IPS-15b (cell line): ENCODE measurements at regions not wholly inside any gene's neighbourhood (a gene's known extent, or its start where the extent isn't known, plus 50 kb on each side); places are given as distances from the start of the nearest gene placed in this dataset.

Experiments used
- H3K27me3 ChIP-seq: one replicate; pipeline ENCODE4 v1.6.1; 2013; ENCODE audit warnings: low read length; ENCODE audit not compliant: control insufficient read depth, insufficient read depth
- H3K36me3 ChIP-seq: one replicate; pipeline ENCODE4 v1.6.1; 2013; ENCODE audit warnings: low read length; ENCODE audit not compliant: control insufficient read depth, insufficient read depth
- H3K4me1 ChIP-seq: one replicate; pipeline ENCODE4 v1.6.1; 2013; ENCODE audit warnings: mild to moderate bottlenecking, low read length; ENCODE audit not compliant: control insufficient read depth, insufficient read depth
- H3K4me3 ChIP-seq: one replicate; pipeline ENCODE4 v1.5.1; 2013; ENCODE audit warnings: low read depth, low read length
- H3K9ac ChIP-seq: one replicate; pipeline ENCODE4 v1.6.1; 2013; ENCODE audit warnings: low read depth, mild to moderate bottlenecking, low read length
- H3K9me3 ChIP-seq: one replicate; pipeline ENCODE4 v1.6.1; 2013; ENCODE audit warnings: mild to moderate bottlenecking, low read length; ENCODE audit not compliant: control insufficient read depth, insufficient read depth

- H3K36me3 ChIP-seq, result no peaks in the 10 kb centered on the region
- H3K4me1 ChIP-seq, result no peaks in the 10 kb centered on the region
- H3K9ac ChIP-seq, result no peak overlapping the region
- no peaks in the 10 kb centered on the region for H3K27me3 ChIP-seq
- H3K9me3 ChIP-seq, result no peaks in the 10 kb centered on the region
- H3K4me3 ChIP-seq, result no peak overlapping the region
Measured at GRCh38 chr13:62327367-62327766, 911.7 kb upstream of the PCDH20 start.

- Histone ChIP-seq H3K4me1 (no peaks in the 10 kb centered on the region), H3K27me3 (no peaks in the 10 kb centered on the region), H3K9ac (no peak overlapping the region), H3K36me3 (no peaks in the 10 kb centered on the region), H3K4me3 (no peak overlapping the region), H3K9me3 (no peaks in the 10 kb centered on the region)
Measured at GRCh38 chr13:62324842-62325241, 909.2 kb upstream of the PCDH20 start.

GRCh38 chr13:62321895-62322294 is 906.2 kb upstream of the PCDH20 start:
- Histone ChIP-seq H3K9ac (no peak overlapping the region), H3K4me3 (no peak overlapping the region), H3K4me1 (no peaks in the 10 kb centered on the region), H3K9me3 (no peaks in the 10 kb centered on the region), H3K36me3 (no peaks in the 10 kb centered on the region), H3K27me3 (no peaks in the 10 kb centered on the region)

GRCh38 chr13:62321139-62321538 is 905.5 kb upstream of the PCDH20 start:
- Histone ChIP-seq H3K27me3 (no peaks in the 10 kb centered on the region), H3K9ac (no peak overlapping the region), H3K9me3 (no peaks in the 10 kb centered on the region), H3K36me3 (no peaks in the 10 kb centered on the region), H3K4me1 (no peaks in the 10 kb centered on the region), H3K4me3 (no peak overlapping the region)

- Histone ChIP-seq H3K36me3 (no peaks in the 10 kb centered on the region), H3K4me3 (no peak overlapping the region), H3K27me3 (no peaks in the 10 kb centered on the region), H3K4me1 (no peaks in the 10 kb centered on the region), H3K9ac (no peak overlapping the region), H3K9me3 (no peaks in the 10 kb centered on the region)
Measured at GRCh38 chr13:62320129-62321108, 904.8 kb upstream of the PCDH20 start.

GRCh38 chr13:62309904-62310303 is 894.3 kb upstream of the PCDH20 start:
- no peaks in the 10 kb centered on the region for H3K36me3 ChIP-seq
- H3K9me3 ChIP-seq, result no peaks in the 10 kb centered on the region
- no peak overlapping the region for H3K4me3 ChIP-seq
- no peaks in the 10 kb centered on the region for H3K27me3 ChIP-seq
- H3K4me1 ChIP-seq, result peaks cover 3% of the 10 kb centered on the region
- no peak overlapping the region for H3K9ac ChIP-seq

- peaks cover 3% of the 10 kb centered on the region for H3K4me1 ChIP-seq
- no peak overlapping the region for H3K4me3 ChIP-seq
- no peaks in the 10 kb centered on the region for H3K9me3 ChIP-seq
- H3K27me3 ChIP-seq, result no peaks in the 10 kb centered on the region
- no peaks in the 10 kb centered on the region for H3K36me3 ChIP-seq
- no peak overlapping the region for H3K9ac ChIP-seq
Measured at GRCh38 chr13:62305756-62306155, 890.1 kb upstream of the PCDH20 start.

GRCh38 chr13:62302341-62302740 is 886.7 kb upstream of the PCDH20 start:
- no peak overlapping the region for H3K9ac ChIP-seq
- H3K9me3 ChIP-seq, result no peaks in the 10 kb centered on the region
- no peaks in the 10 kb centered on the region for H3K36me3 ChIP-seq
- no peak overlapping the region for H3K4me3 ChIP-seq
- no peaks in the 10 kb centered on the region for H3K4me1 ChIP-seq
- no peaks in the 10 kb centered on the region for H3K27me3 ChIP-seq

- no peaks in the 10 kb centered on the region for H3K9me3 ChIP-seq
- H3K9ac ChIP-seq, result no peak overlapping the region
- no peaks in the 10 kb centered on the region for H3K27me3 ChIP-seq
- H3K36me3 ChIP-seq, result no peaks in the 10 kb centered on the region
- H3K4me1 ChIP-seq, result no peaks in the 10 kb centered on the region
- H3K4me3 ChIP-seq, result no peak overlapping the region
Measured at GRCh38 chr13:62299988-62300387, 884.3 kb upstream of the PCDH20 start.

GRCh38 chr13:62296812-62297211 is 881.2 kb upstream of the PCDH20 start:
- no peaks in the 10 kb centered on the region for H3K36me3 ChIP-seq
- no peak overlapping the region for H3K4me3 ChIP-seq

GRCh38 chr13:62294244-62294643 is 878.6 kb upstream of the PCDH20 start:
- Histone ChIP-seq H3K27me3 (no peaks in the 10 kb centered on the region), H3K36me3 (no peaks in the 10 kb centered on the region), H3K9ac (no peak overlapping the region), H3K9me3 (no peaks in the 10 kb centered on the region), H3K4me3 (no peak overlapping the region), H3K4me1 (no peaks in the 10 kb centered on the region)

More at GRCh38 chr13:62296812-62297211, 881.2 kb upstream of the PCDH20 start:
- Histone ChIP-seq H3K9me3 (no peaks in the 10 kb centered on the region), H3K4me1 (no peaks in the 10 kb centered on the region), H3K27me3 (no peaks in the 10 kb centered on the region), H3K9ac (no peak overlapping the region)
